IMR-90 (cell line): ENCODE measurements at regions not wholly inside any gene's neighbourhood (a gene's known extent, or its start where the extent isn't known, plus 50 kb on each side); places are given as distances from the start of the nearest gene placed in this dataset.

Experiments
- ATAC-seq: fragments of 200-7000 bp; cut with Tn5 transposase; 2 replicates; pipeline ENCODE4 v1.9.1; 2020; ENCODE audit warnings: low read depth, mild to moderate bottlenecking, moderate library complexity
- BruUV-seq: library from RNA; stranded (reverse); fragments of 400-500 nt; replicated peaks from 2 replicates; lab custom pipeline; 2021; lab: Mats Ljungman, UMichigan
- CTCF ChIA-PET: fragments of 300-600 bp; formaldehyde crosslinking; extraction: SDS; loops from one replicate; lab custom pipeline; 2021; ENCODE audit warnings: antibody characterized with exemption; lab: Yijun Ruan, JAX
- POLR2A ChIA-PET: fragments of 300-600 bp; sonication (Branson Sonifier 250); formaldehyde crosslinking; loops from one replicate; lab custom pipeline; 2022; ENCODE audit warnings: antibody characterized with exemption; ENCODE audit not compliant: unreplicated experiment; lab: Charles Lee
- DNase-seq: peaks from one replicate; pipeline ENCODE4 v3.0.0; 2013
- H2AFZ ChIP-seq: replicated peaks from 2 replicates; pipeline ENCODE3; 2013; ENCODE audit warnings: low read length, mild to moderate bottlenecking; ENCODE audit not compliant: poor library complexity
- H2AK5ac ChIP-seq: 2 replicates; pipeline ENCODE4 v1.6.1; 2013; ENCODE audit warnings: low read depth, low read length, inconsistent platforms
- H2AK9ac ChIP-seq: replicated peaks from 2 replicates; pipeline ENCODE3; 2013; ENCODE audit warnings: mild to moderate bottlenecking, low read depth, low read length, moderate library complexity; ENCODE audit not compliant: poor library complexity
- H2BK120ac ChIP-seq: 2 replicates; pipeline ENCODE4 v1.6.1; 2013; ENCODE audit warnings: low read depth, low read length, inconsistent platforms
- H2BK15ac ChIP-seq: 3 replicates; pipeline ENCODE4 v1.6.1; 2013; ENCODE audit warnings: low read depth, low read length, inconsistent platforms
- H2BK20ac ChIP-seq: 2 replicates; pipeline ENCODE4 v1.6.1; 2013; ENCODE audit warnings: low read depth, mild to moderate bottlenecking, inconsistent platforms, low read length, moderate library complexity
- H2BK5ac ChIP-seq: 2 replicates; pipeline ENCODE4 v1.6.1; 2013; ENCODE audit warnings: mild to moderate bottlenecking, low read depth, low read length, inconsistent platforms; ENCODE audit not compliant: poor library complexity, severe bottlenecking
- H3K14ac ChIP-seq: replicated peaks from 2 replicates; pipeline ENCODE4 v1.6.1; 2013; ENCODE audit warnings: low read depth, low read length, inconsistent platforms
- H3K18ac ChIP-seq: 2 replicates; pipeline ENCODE4 v1.6.1; 2013; ENCODE audit warnings: low read depth, low read length, control low read depth
- H3K23ac ChIP-seq: 2 replicates; pipeline ENCODE4 v1.6.1; 2013; ENCODE audit warnings: low read depth, low read length, inconsistent platforms
- H3K27ac ChIP-seq: 2 replicates; pipeline ENCODE4 v1.5.1; 2013; ENCODE audit warnings: mild to moderate bottlenecking, control low read depth, low read length; ENCODE audit not compliant: insufficient read depth
- H3K27me3 ChIP-seq: 2 replicates; pipeline ENCODE4 v1.6.1; 2013; ENCODE audit warnings: low read length; ENCODE audit not compliant: control insufficient read depth, insufficient read depth
- H3K36me3 ChIP-seq: 2 replicates; pipeline ENCODE4 v1.6.1; 2013; ENCODE audit warnings: low read length, mixed read lengths; ENCODE audit not compliant: control insufficient read depth, insufficient read depth
- H3K4ac ChIP-seq: 2 replicates; pipeline ENCODE4 v1.6.1; 2013; ENCODE audit warnings: low read depth, low read length, inconsistent platforms
- H3K4me1 ChIP-seq: 2 replicates; pipeline ENCODE4 v1.6.1; 2013; ENCODE audit warnings: low read length, mixed read lengths; ENCODE audit not compliant: control insufficient read depth, insufficient read depth
- H3K4me2 ChIP-seq: 2 replicates; pipeline ENCODE4 v1.6.1; 2013; ENCODE audit warnings: low read depth, mild to moderate bottlenecking, control low read depth, low read length, moderate library complexity
- H3K4me3 ChIP-seq: 2 replicates; pipeline ENCODE4 v1.5.1; 2013; ENCODE audit warnings: low read depth, mild to moderate bottlenecking, control low read depth, low read length, moderate library complexity; ENCODE audit not compliant: insufficient read depth
- H3K56ac ChIP-seq: 2 replicates; pipeline ENCODE4 v1.6.1; 2013; ENCODE audit warnings: low read length, inconsistent platforms; ENCODE audit not compliant: insufficient read depth; ENCODE audit errors: extremely low read depth
- H3K79me1 ChIP-seq, 2 experiments: 2 replicates each; pipeline ENCODE4 v1.6.1; 2013; ENCODE audit warnings: low read length in 2 of 2, inconsistent platforms in 1 of 2, low read depth in 1 of 2
- H3K9ac ChIP-seq: 2 replicates; pipeline ENCODE4 v1.6.1; 2013; ENCODE audit warnings: low read depth, low read length, control low read depth
- H3K9me1 ChIP-seq: 2 replicates; pipeline ENCODE4 v1.6.1; 2013; ENCODE audit warnings: low read length, inconsistent platforms; ENCODE audit not compliant: insufficient read depth
- H3K9me3 ChIP-seq: 2 replicates; pipeline ENCODE4 v1.6.1; 2013; ENCODE audit warnings: low read length; ENCODE audit not compliant: control insufficient read depth, insufficient read depth
- H4K20me1 ChIP-seq: 2 replicates; pipeline ENCODE4 v1.6.1; 2013; ENCODE audit warnings: low read length, inconsistent platforms; ENCODE audit not compliant: insufficient read depth
- H4K5ac ChIP-seq: 2 replicates; pipeline ENCODE4 v1.6.1; 2013; ENCODE audit warnings: mild to moderate bottlenecking, low read depth, low read length, control low read depth
- H4K8ac ChIP-seq, 2 experiments: 2 replicates each; pipeline ENCODE4 v1.6.1; 2013; ENCODE audit warnings: low read depth in 2 of 2, low read length in 2 of 2, control low read depth in 1 of 2, inconsistent platforms in 1 of 2
- H4K91ac ChIP-seq: 2 replicates; pipeline ENCODE4 v1.6.1; 2013; ENCODE audit warnings: low read depth, low read length, inconsistent platforms; ENCODE audit not compliant: insufficient read depth
- BHLHE40 ChIP-seq: fragments of 150-350 bp; IDR thresholded peaks from 2 replicates; pipeline ENCODE4 v1.6.1; 2016; ENCODE audit warnings: mild to moderate bottlenecking, low read depth, low read length
- CHD1 ChIP-seq: IDR thresholded peaks from 2 replicates; pipeline ENCODE4 v1.6.1; 2012; ENCODE audit warnings: low read depth, low read length, improper control_type of control experiment
- CTCF ChIP-seq: conservative IDR thresholded peaks from 2 replicates; pipeline ENCODE4 v1.5.1; 2012; ENCODE audit warnings: mild to moderate bottlenecking, low read depth, low read length, improper control_type of control experiment
- ELK1 ChIP-seq: fragments of 150-350 bp; IDR thresholded peaks from 2 replicates; pipeline ENCODE4 v1.6.1; 2016; ENCODE audit warnings: low read depth, mild to moderate bottlenecking, low read length, moderate library complexity, borderline replicate concordance
- FOS ChIP-seq: fragments of 150-350 bp; IDR thresholded peaks from 2 replicates; pipeline ENCODE4 v1.6.1; 2016; ENCODE audit warnings: low read depth, low read length
- MAFK ChIP-seq: IDR thresholded peaks from 2 replicates; pipeline ENCODE4 v1.6.1; 2012; ENCODE audit warnings: low read depth, low read length, improper control_type of control experiment
- MXI1 ChIP-seq: IDR thresholded peaks from 2 replicates; pipeline ENCODE4 v1.6.1; 2012; ENCODE audit warnings: low read depth, mild to moderate bottlenecking, low read length, moderate library complexity, borderline replicate concordance
- NFE2L2 ChIP-seq: fragments of 150-350 bp; IDR thresholded peaks from 2 replicates; pipeline ENCODE4 v1.6.1; 2016; ENCODE audit warnings: low read depth, mild to moderate bottlenecking, low read length
- POLR2A ChIP-seq: IDR thresholded peaks from 2 replicates; pipeline ENCODE4 v1.6.1; 2012; ENCODE audit warnings: mild to moderate bottlenecking, low read depth, low read length
- RFX5 ChIP-seq: IDR thresholded peaks from 2 replicates; pipeline ENCODE4 v1.8.0; 2012; ENCODE audit warnings: low read depth, mild to moderate bottlenecking, low read length, moderate library complexity
- SMC3 ChIP-seq: fragments of 150-350 bp; IDR thresholded peaks from 2 replicates; pipeline ENCODE4 v1.6.1; 2016; ENCODE audit warnings: low read depth, mild to moderate bottlenecking, antibody characterized with exemption, low read length, moderate library complexity
- USF2 ChIP-seq: fragments of 150-350 bp; IDR thresholded peaks from 2 replicates; pipeline ENCODE4 v1.6.1; 2017; ENCODE audit warnings: mild to moderate bottlenecking, antibody characterized with exemption, low read length, low read depth
- WGBS, 2 experiments: methylation state at CpG; one replicate each; pipeline versions ENCODE4 v1.1.5 to v1.1.7; 2013; ENCODE audit warnings: missing lambda C conversion rate in 2 of 2; ENCODE audit not compliant: insufficient read length in 1 of 2; ENCODE audit errors: extremely low coverage in 2 of 2; 5-methylcytosine and 5-hydroxymethylcytosine counted together
- dilution Hi-C: fragments of 300-500 bp; cut with HindIII; formaldehyde crosslinking; loops from one replicate; pipeline ENCODE4 v1.14.3; 2018; ENCODE audit warnings: low sequenced_read_pairs; ENCODE audit not compliant: unreplicated experiment
- in situ Hi-C: fragments of 300-500 bp; cut with MboI; formaldehyde crosslinking; loops from 3 replicates; pipeline ENCODE4 v1.14.3; 2019; ENCODE audit warnings: low sequenced_read_pairs, inconsistent platforms, mixed read lengths
- intact Hi-C: fragments of 100-400 bp; cut with micrococcal nuclease; formaldehyde crosslinking; loops from 2 replicates; pipeline ENCODE4 v1.10.0; 2022

GRCh38 chr10:6781133-6781770, 201.2 kb upstream of the PRKCQ start (continued):
- no peak for TF ChIP-seq ELK1

GRCh38 chr10:6780008-6780677, 200.1 kb upstream of the PRKCQ start:
- H3K4me3 ChIP-seq = no peak overlapping the region
- H3K4me2 ChIP-seq = peak overlapping the region; percentile 18; the same call in 1 of the 2 replicates
- ChIA-PET CTCF (no interaction called here), POLR2A (no interaction called here)
- H2AK9ac ChIP-seq = no peak overlapping the region
- in situ Hi-C loops (loop anchor here (10.0 kb wide), 1 partner anchor 635 kb away; the partner anchor contains the start of gene SFMBT2), dilution Hi-C loops (no loop called here), intact Hi-C loops (loop anchor here (10.0 kb wide), 1 partner anchor 485 kb away; no protein-coding TSS in a partner anchor)
- peak overlapping the region; percentile 37 for H2AFZ ChIP-seq
- H4K91ac ChIP-seq = peak overlapping the region; percentile 95
- H3K14ac ChIP-seq = peak overlapping the region; percentile 71
- H4K5ac ChIP-seq = peak overlapping the region; percentile 77; the same call in 1 of the 2 replicates
- no TSS peak for BruUV-seq
- H4K8ac ChIP-seq = peak overlapping the region; percentile 50 to 54
- peak overlapping the region; percentile 82 for H3K4ac ChIP-seq
- H3K9me1 ChIP-seq = peaks cover 13% of the 10 kb centered on the region
- H2BK15ac ChIP-seq = peak overlapping the region; percentile 99
- H3K9me3 ChIP-seq = no peaks in the 10 kb centered on the region
- peaks cover 8 to 13% of the 10 kb centered on the region in 2 experiments; a peak in 3 of 4 replicates for H3K79me1 ChIP-seq
- H3K36me3 ChIP-seq = no peaks in the 10 kb centered on the region
- peak overlapping the region; percentile 68 for H3K23ac ChIP-seq
- no peak for DNase-seq
- H3K4me1 ChIP-seq = peaks cover 9% of the 10 kb centered on the region; the same call in 1 of the 2 replicates
- peak overlapping the region; percentile 97 for H2BK120ac ChIP-seq
- no peak overlapping the region for H3K9ac ChIP-seq
- H3K27ac ChIP-seq = peak overlapping the region; percentile 32; the same call in 1 of the 2 replicates
- no peak for ATAC-seq
- H2AK5ac ChIP-seq = peak overlapping the region; percentile 92
- no CpG with 5 or more reads among the region's 5 CpGs for WGBS, 2 experiments
- no peaks in the 10 kb centered on the region for H4K20me1 ChIP-seq
- H3K18ac ChIP-seq = peak overlapping the region; percentile 84; the same call in 1 of the 2 replicates
- peak overlapping the region; percentile 77 for H2BK5ac ChIP-seq
- no peaks in the 10 kb centered on the region for H3K27me3 ChIP-seq
- H3K56ac ChIP-seq = peak overlapping the region; percentile 24; the same call in 1 of the 2 replicates
- H2BK20ac ChIP-seq = peak overlapping the region; percentile 98
- TF ChIP-seq POLR2A (no peak), CTCF (no peak), FOS (no peak), BHLHE40 (no peak), SMC3 (no peak), RFX5 (no peak), MAFK (no peak), USF2 (no peak), CHD1 (no peak), MXI1 (no peak), NFE2L2 (no peak)
